IMR-90 (cell line): ENCODE measurements at regions not wholly inside any gene's neighbourhood (a gene's known extent, or its start where the extent isn't known, plus 50 kb on each side); places are given as distances from the start of the nearest gene placed in this dataset.

Experiments
- ATAC-seq: fragments of 200-7000 bp; cut with Tn5 transposase; 2 replicates; pipeline ENCODE4 v1.9.1; 2020; ENCODE audit warnings: low read depth, mild to moderate bottlenecking, moderate library complexity
- BruUV-seq: library from RNA; stranded (reverse); fragments of 400-500 nt; replicated peaks from 2 replicates; lab custom pipeline; 2021; lab: Mats Ljungman, UMichigan
- CTCF ChIA-PET: fragments of 300-600 bp; formaldehyde crosslinking; extraction: SDS; loops from one replicate; lab custom pipeline; 2021; ENCODE audit warnings: antibody characterized with exemption; lab: Yijun Ruan, JAX
- POLR2A ChIA-PET: fragments of 300-600 bp; sonication (Branson Sonifier 250); formaldehyde crosslinking; loops from one replicate; lab custom pipeline; 2022; ENCODE audit warnings: antibody characterized with exemption; ENCODE audit not compliant: unreplicated experiment; lab: Charles Lee
- DNase-seq: peaks from one replicate; pipeline ENCODE4 v3.0.0; 2013
- H2AFZ ChIP-seq: replicated peaks from 2 replicates; pipeline ENCODE3; 2013; ENCODE audit warnings: low read length, mild to moderate bottlenecking; ENCODE audit not compliant: poor library complexity
- H2AK5ac ChIP-seq: 2 replicates; pipeline ENCODE4 v1.6.1; 2013; ENCODE audit warnings: low read depth, low read length, inconsistent platforms
- H2AK9ac ChIP-seq: replicated peaks from 2 replicates; pipeline ENCODE3; 2013; ENCODE audit warnings: mild to moderate bottlenecking, low read depth, low read length, moderate library complexity; ENCODE audit not compliant: poor library complexity
- H2BK120ac ChIP-seq: 2 replicates; pipeline ENCODE4 v1.6.1; 2013; ENCODE audit warnings: low read depth, low read length, inconsistent platforms
- H2BK15ac ChIP-seq: 3 replicates; pipeline ENCODE4 v1.6.1; 2013; ENCODE audit warnings: low read depth, low read length, inconsistent platforms
- H2BK20ac ChIP-seq: 2 replicates; pipeline ENCODE4 v1.6.1; 2013; ENCODE audit warnings: low read depth, mild to moderate bottlenecking, inconsistent platforms, low read length, moderate library complexity
- H2BK5ac ChIP-seq: 2 replicates; pipeline ENCODE4 v1.6.1; 2013; ENCODE audit warnings: mild to moderate bottlenecking, low read depth, low read length, inconsistent platforms; ENCODE audit not compliant: poor library complexity, severe bottlenecking
- H3K14ac ChIP-seq: replicated peaks from 2 replicates; pipeline ENCODE4 v1.6.1; 2013; ENCODE audit warnings: low read depth, low read length, inconsistent platforms
- H3K18ac ChIP-seq: 2 replicates; pipeline ENCODE4 v1.6.1; 2013; ENCODE audit warnings: low read depth, low read length, control low read depth
- H3K23ac ChIP-seq: 2 replicates; pipeline ENCODE4 v1.6.1; 2013; ENCODE audit warnings: low read depth, low read length, inconsistent platforms
- H3K27ac ChIP-seq: 2 replicates; pipeline ENCODE4 v1.5.1; 2013; ENCODE audit warnings: mild to moderate bottlenecking, control low read depth, low read length; ENCODE audit not compliant: insufficient read depth
- H3K27me3 ChIP-seq: 2 replicates; pipeline ENCODE4 v1.6.1; 2013; ENCODE audit warnings: low read length; ENCODE audit not compliant: control insufficient read depth, insufficient read depth
- H3K36me3 ChIP-seq: 2 replicates; pipeline ENCODE4 v1.6.1; 2013; ENCODE audit warnings: low read length, mixed read lengths; ENCODE audit not compliant: control insufficient read depth, insufficient read depth
- H3K4ac ChIP-seq: 2 replicates; pipeline ENCODE4 v1.6.1; 2013; ENCODE audit warnings: low read depth, low read length, inconsistent platforms
- H3K4me1 ChIP-seq: 2 replicates; pipeline ENCODE4 v1.6.1; 2013; ENCODE audit warnings: low read length, mixed read lengths; ENCODE audit not compliant: control insufficient read depth, insufficient read depth
- H3K4me2 ChIP-seq: 2 replicates; pipeline ENCODE4 v1.6.1; 2013; ENCODE audit warnings: low read depth, mild to moderate bottlenecking, control low read depth, low read length, moderate library complexity
- H3K4me3 ChIP-seq: 2 replicates; pipeline ENCODE4 v1.5.1; 2013; ENCODE audit warnings: low read depth, mild to moderate bottlenecking, control low read depth, low read length, moderate library complexity; ENCODE audit not compliant: insufficient read depth
- H3K56ac ChIP-seq: 2 replicates; pipeline ENCODE4 v1.6.1; 2013; ENCODE audit warnings: low read length, inconsistent platforms; ENCODE audit not compliant: insufficient read depth; ENCODE audit errors: extremely low read depth
- H3K79me1 ChIP-seq, 2 experiments: 2 replicates each; pipeline ENCODE4 v1.6.1; 2013; ENCODE audit warnings: low read length in 2 of 2, inconsistent platforms in 1 of 2, low read depth in 1 of 2
- H3K9ac ChIP-seq: 2 replicates; pipeline ENCODE4 v1.6.1; 2013; ENCODE audit warnings: low read depth, low read length, control low read depth
- H3K9me1 ChIP-seq: 2 replicates; pipeline ENCODE4 v1.6.1; 2013; ENCODE audit warnings: low read length, inconsistent platforms; ENCODE audit not compliant: insufficient read depth
- H3K9me3 ChIP-seq: 2 replicates; pipeline ENCODE4 v1.6.1; 2013; ENCODE audit warnings: low read length; ENCODE audit not compliant: control insufficient read depth, insufficient read depth
- H4K20me1 ChIP-seq: 2 replicates; pipeline ENCODE4 v1.6.1; 2013; ENCODE audit warnings: low read length, inconsistent platforms; ENCODE audit not compliant: insufficient read depth
- H4K5ac ChIP-seq: 2 replicates; pipeline ENCODE4 v1.6.1; 2013; ENCODE audit warnings: mild to moderate bottlenecking, low read depth, low read length, control low read depth
- H4K8ac ChIP-seq, 2 experiments: 2 replicates each; pipeline ENCODE4 v1.6.1; 2013; ENCODE audit warnings: low read depth in 2 of 2, low read length in 2 of 2, control low read depth in 1 of 2, inconsistent platforms in 1 of 2
- H4K91ac ChIP-seq: 2 replicates; pipeline ENCODE4 v1.6.1; 2013; ENCODE audit warnings: low read depth, low read length, inconsistent platforms; ENCODE audit not compliant: insufficient read depth
- BHLHE40 ChIP-seq: fragments of 150-350 bp; IDR thresholded peaks from 2 replicates; pipeline ENCODE4 v1.6.1; 2016; ENCODE audit warnings: mild to moderate bottlenecking, low read depth, low read length
- CTCF ChIP-seq: conservative IDR thresholded peaks from 2 replicates; pipeline ENCODE4 v1.5.1; 2012; ENCODE audit warnings: mild to moderate bottlenecking, low read depth, low read length, improper control_type of control experiment
- FOS ChIP-seq: fragments of 150-350 bp; IDR thresholded peaks from 2 replicates; pipeline ENCODE4 v1.6.1; 2016; ENCODE audit warnings: low read depth, low read length
- NFE2L2 ChIP-seq: fragments of 150-350 bp; IDR thresholded peaks from 2 replicates; pipeline ENCODE4 v1.6.1; 2016; ENCODE audit warnings: low read depth, mild to moderate bottlenecking, low read length
- WGBS, 2 experiments: methylation state at CpG; one replicate each; pipeline versions ENCODE4 v1.1.5 to v1.1.7; 2013; ENCODE audit warnings: missing lambda C conversion rate in 2 of 2; ENCODE audit not compliant: insufficient read length in 1 of 2; ENCODE audit errors: extremely low coverage in 2 of 2; 5-methylcytosine and 5-hydroxymethylcytosine counted together
- dilution Hi-C: fragments of 300-500 bp; cut with HindIII; formaldehyde crosslinking; loops from one replicate; pipeline ENCODE4 v1.14.3; 2018; ENCODE audit warnings: low sequenced_read_pairs; ENCODE audit not compliant: unreplicated experiment
- in situ Hi-C: fragments of 300-500 bp; cut with MboI; formaldehyde crosslinking; loops from 3 replicates; pipeline ENCODE4 v1.14.3; 2019; ENCODE audit warnings: low sequenced_read_pairs, inconsistent platforms, mixed read lengths
- intact Hi-C: fragments of 100-400 bp; cut with micrococcal nuclease; formaldehyde crosslinking; loops from 2 replicates; pipeline ENCODE4 v1.10.0; 2022

GRCh38 chr5:74167206-74167929, 473.2 kb downstream of the ENC1 start:
- no peak overlapping the region; the same call in 1 of the 2 replicates for H3K27ac ChIP-seq
- H2BK5ac ChIP-seq: peak overlapping the region; percentile 28
- peak overlapping the region; percentile 18; the same call in 1 of the 2 replicates for H3K18ac ChIP-seq
- peaks cover 3% of the 10 kb centered on the region; the same call in 1 of the 2 replicates for H3K27me3 ChIP-seq
- H2BK120ac ChIP-seq: peak overlapping the region; percentile 77
- H3K4me2 ChIP-seq: peak overlapping the region; percentile 59; the same call in 1 of the 2 replicates
- peak overlapping the region; percentile 64 for H3K4ac ChIP-seq
- no peak overlapping the region for H4K91ac ChIP-seq
- POLR2A ChIA-PET: no interaction called here
- H4K5ac ChIP-seq: no peak overlapping the region
- no peak overlapping the region for H3K9ac ChIP-seq
- H2AK9ac ChIP-seq: no peak overlapping the region
- H3K79me1 ChIP-seq: no peaks in the 10 kb centered on the region
- H2AFZ ChIP-seq: no peak overlapping the region
- no peak overlapping the region; the same call in 1 of the 2 replicates for H3K14ac ChIP-seq
- peak; percentile 85 for ATAC-seq
- no peaks in the 10 kb centered on the region for H3K36me3 ChIP-seq
- H2BK20ac ChIP-seq: peak overlapping the region; percentile 77
- peaks cover 3% of the 10 kb centered on the region for H3K4me1 ChIP-seq
- no peak overlapping the region for H2BK15ac ChIP-seq
- peak; percentile 92 for DNase-seq
- dilution Hi-C loops: no loop called here
- BruUV-seq: no TSS peak
- no peaks in the 10 kb centered on the region for H3K9me3 ChIP-seq
- in situ Hi-C loops: no loop called here
- CTCF ChIA-PET: no interaction called here
- WGBS, 2 experiments: no CpG with 5 or more reads among the region's 6 CpGs
- no peaks in the 10 kb centered on the region for H4K20me1 ChIP-seq
- TF ChIP-seq NFE2L2: 0 out of 2 replicates have a peak, but pooled peaks have one; percentile 25
- peak; percentile 43; the same call in 1 of the 2 replicates for TF ChIP-seq BHLHE40
- no peak for TF ChIP-seq CTCF
- TF ChIP-seq FOS: peak; percentile 95
- H3K9me1 ChIP-seq: peaks cover 6% of the 10 kb centered on the region
- 0 out of 2 replicates have a peak overlapping the region, but pooled peaks have one; percentile 12 for H3K56ac ChIP-seq
- no peak overlapping the region for H3K4me3 ChIP-seq
- H3K23ac ChIP-seq: peak overlapping the region; percentile 17; the same call in 1 of the 2 replicates
- intact Hi-C loops: no loop called here
- peak overlapping the region in 1 of 2 experiments; percentile 22; a peak in 1 of 4 replicates for H4K8ac ChIP-seq
- H2AK5ac ChIP-seq: peak overlapping the region; percentile 78
